ENCODE measurements at regions not wholly inside any gene's neighbourhood (a gene's known extent, or its start where the extent isn't known, plus 50 kb on each side); places are given as distances from the start of the nearest gene placed in this dataset.

GRCh38 chr7:13496976-13497375, 492.5 kb downstream of the ETV1 start:
- no peaks in the 10 kb centered on the region for H3K36me3 ChIP-seq
- no peak overlapping the region for H3K4me3 ChIP-seq
- H3K9me3 ChIP-seq = no peaks in the 10 kb centered on the region
- no peaks in the 10 kb centered on the region for H3K4me1 ChIP-seq
- ATAC-seq = no peak
- TF ChIP-seq EP300 (IDR thresholded peaks at IDR 0.05) = no peak
- TF ChIP-seq, protein P1, sequence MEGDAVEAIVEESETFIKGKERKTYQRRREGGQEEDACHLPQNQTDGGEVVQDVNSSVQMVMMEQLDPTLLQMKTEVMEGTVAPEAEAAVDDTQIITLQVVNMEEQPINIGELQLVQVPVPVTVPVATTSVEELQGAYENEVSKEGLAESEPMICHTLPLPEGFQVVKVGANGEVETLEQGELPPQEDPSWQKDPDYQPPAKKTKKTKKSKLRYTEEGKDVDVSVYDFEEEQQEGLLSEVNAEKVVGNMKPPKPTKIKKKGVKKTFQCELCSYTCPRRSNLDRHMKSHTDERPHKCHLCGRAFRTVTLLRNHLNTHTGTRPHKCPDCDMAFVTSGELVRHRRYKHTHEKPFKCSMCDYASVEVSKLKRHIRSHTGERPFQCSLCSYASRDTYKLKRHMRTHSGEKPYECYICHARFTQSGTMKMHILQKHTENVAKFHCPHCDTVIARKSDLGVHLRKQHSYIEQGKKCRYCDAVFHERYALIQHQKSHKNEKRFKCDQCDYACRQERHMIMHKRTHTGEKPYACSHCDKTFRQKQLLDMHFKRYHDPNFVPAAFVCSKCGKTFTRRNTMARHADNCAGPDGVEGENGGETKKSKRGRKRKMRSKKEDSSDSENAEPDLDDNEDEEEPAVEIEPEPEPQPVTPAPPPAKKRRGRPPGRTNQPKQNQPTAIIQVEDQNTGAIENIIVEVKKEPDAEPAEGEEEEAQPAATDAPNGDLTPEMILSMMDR (IDR thresholded peaks at IDR 0.05) = no peak
- TF ChIP-seq POLR2A (IDR thresholded peaks at IDR 0.05) = no peak
- TF ChIP-seq POLR2AphosphoS5 (IDR thresholded peaks at IDR 0.05) = no peak
- H3K27me3 ChIP-seq = no peaks in the 10 kb centered on the region
- no peak overlapping the region for H3K27ac ChIP-seq

- ATAC-seq = no peak
- H3K27me3 ChIP-seq = no peaks in the 10 kb centered on the region
Measured at GRCh38 chr7:13508586-13508985, 480.9 kb downstream of the ETV1 start.

DNA sequence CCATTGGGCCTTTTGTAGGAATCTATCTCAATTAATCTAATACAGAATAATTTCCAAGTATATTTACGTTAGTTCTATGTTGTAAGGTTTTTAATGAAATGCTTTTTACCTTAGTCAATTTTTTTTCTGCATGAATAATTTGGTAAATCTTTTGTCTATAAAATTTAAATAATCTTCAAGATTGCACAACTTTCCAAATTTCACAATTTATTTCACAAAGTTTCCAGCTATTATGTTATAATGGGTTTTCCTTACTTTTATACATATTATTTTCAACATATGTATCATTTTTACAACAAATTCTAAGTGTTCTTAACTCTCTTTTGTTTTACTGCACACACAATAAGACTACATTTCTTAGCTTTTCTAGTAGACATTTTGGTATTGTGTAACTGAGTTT, 470.7 kb downstream of the ETV1 start:
- WGBS, 2 donors (ENCODE audit: low coverage in 1 of 2) = 89 to 100% methylated on average over 1 of the region's 1 CpG
- no peak for ATAC-seq
- no peak overlapping the region for H3K27ac ChIP-seq
- peaks cover 0 to 2% (median 0%) of the 10 kb centered on the region in 3 donors for H3K4me1 ChIP-seq
- no peaks in the 10 kb centered on the region for H3K36me3 ChIP-seq
- no peaks in the 10 kb centered on the region for H3K9me3 ChIP-seq
- H3K4me3 ChIP-seq = no peak overlapping the region
- TF ChIP-seq POLR2A (IDR thresholded peaks at IDR 0.05) (no peak), POLR2AphosphoS5 (IDR thresholded peaks at IDR 0.05) (no peak), EP300 (IDR thresholded peaks at IDR 0.05) (no peak)
- TF ChIP-seq, protein P1 (IDR thresholded peaks at IDR 0.05) = no peak
- H3K27me3 ChIP-seq = no peaks in the 10 kb centered on the region

More at GRCh38 chr7:13508586-13508985, 480.9 kb downstream of the ETV1 start:
- H3K36me3 ChIP-seq = no peaks in the 10 kb centered on the region
- H3K9me3 ChIP-seq = no peaks in the 10 kb centered on the region
- TF ChIP-seq, protein P1 (IDR thresholded peaks at IDR 0.05) = no peak
- TF ChIP-seq POLR2AphosphoS5 (IDR thresholded peaks at IDR 0.05) (no peak), EP300 (IDR thresholded peaks at IDR 0.05) (no peak), POLR2A (IDR thresholded peaks at IDR 0.05) (no peak)
- no peak overlapping the region for H3K4me3 ChIP-seq
- H3K4me1 ChIP-seq = peaks cover 0 to 4% (median 0%) of the 10 kb centered on the region in 3 donors
- no peak overlapping the region for H3K27ac ChIP-seq
- 50 to 56% methylated on average over 1 of the region's 1 CpG for WGBS, 2 donors (ENCODE audit: low coverage in 1 of 2)

GRCh38 chr7:13524076-13524475, 465.4 kb downstream of the ETV1 start:
- Histone ChIP-seq H3K36me3 (no peaks in the 10 kb centered on the region), H3K27ac (no peak overlapping the region), H3K4me1 (peaks cover 0 to 7% (median 0%) of the 10 kb centered on the region in 3 donors), H3K4me3 (no peak overlapping the region), H3K27me3 (no peaks in the 10 kb centered on the region), H3K9me3 (no peaks in the 10 kb centered on the region)
- ATAC-seq = no peak
- no peak for TF ChIP-seq POLR2AphosphoS5 (IDR thresholded peaks at IDR 0.05)
- TF ChIP-seq EP300 (IDR thresholded peaks at IDR 0.05) = no peak
- TF ChIP-seq, protein P1 (IDR thresholded peaks at IDR 0.05) = no peak
- no peak for TF ChIP-seq POLR2A (IDR thresholded peaks at IDR 0.05)

DNA sequence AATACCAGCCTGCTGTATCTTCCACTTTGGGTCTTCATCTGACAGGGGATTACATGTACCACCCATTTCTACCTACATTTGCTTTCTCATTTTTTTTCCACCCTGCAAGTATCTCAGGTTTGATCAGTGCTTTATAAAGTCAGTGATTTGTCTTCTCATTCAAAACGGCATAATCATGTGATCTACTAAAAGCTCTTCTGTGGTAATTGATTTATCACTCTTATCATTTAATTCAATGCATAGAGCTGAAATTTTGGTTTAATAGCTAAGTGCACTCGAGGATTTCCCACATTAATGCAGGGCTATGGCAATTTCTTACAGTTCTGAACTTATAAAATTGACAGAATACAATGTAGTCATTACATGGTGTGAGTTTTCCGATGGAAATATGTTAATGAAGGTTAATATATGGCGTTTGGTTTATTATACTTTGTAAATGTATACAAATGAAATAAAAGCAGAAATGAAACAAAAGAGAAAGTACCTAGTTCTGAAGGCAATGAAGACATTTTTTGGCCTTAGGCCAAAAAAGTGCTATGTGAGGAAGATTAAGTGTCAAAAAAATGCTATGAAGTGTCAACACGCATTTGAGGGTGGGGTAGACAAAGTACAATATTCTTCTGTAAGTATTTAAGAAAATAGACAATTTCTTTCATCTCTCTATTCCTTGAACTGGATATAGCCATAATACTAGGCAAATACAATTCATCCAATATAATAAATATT, 457.3 kb downstream of the ETV1 start:
- 35 to 42% methylated on average over 5 of the region's 5 CpGs for WGBS, 2 donors (ENCODE audit: low coverage in 1 of 2)
- H3K4me1 ChIP-seq = no peaks in the 10 kb centered on the region
- ATAC-seq = no peak

More for the DNA sequence above, 457.3 kb downstream of the ETV1 start:
- Histone ChIP-seq H3K36me3 (no peaks in the 10 kb centered on the region), H3K4me3 (no peak overlapping the region), H3K27ac (no peak overlapping the region), H3K9me3 (no peaks in the 10 kb centered on the region), H3K27me3 (no peaks in the 10 kb centered on the region)
- no peak for TF ChIP-seq POLR2AphosphoS5 (IDR thresholded peaks at IDR 0.05)
- TF ChIP-seq EP300 (IDR thresholded peaks at IDR 0.05) = no peak
- TF ChIP-seq, protein P1 (IDR thresholded peaks at IDR 0.05) = no peak
- TF ChIP-seq POLR2A (IDR thresholded peaks at IDR 0.05) = no peak
